ENCODE measurements at regions not wholly inside any gene's neighbourhood (a gene's known extent, or its start where the extent isn't known, plus 50 kb on each side); places are given as distances from the start of the nearest gene placed in this dataset.

DNA sequence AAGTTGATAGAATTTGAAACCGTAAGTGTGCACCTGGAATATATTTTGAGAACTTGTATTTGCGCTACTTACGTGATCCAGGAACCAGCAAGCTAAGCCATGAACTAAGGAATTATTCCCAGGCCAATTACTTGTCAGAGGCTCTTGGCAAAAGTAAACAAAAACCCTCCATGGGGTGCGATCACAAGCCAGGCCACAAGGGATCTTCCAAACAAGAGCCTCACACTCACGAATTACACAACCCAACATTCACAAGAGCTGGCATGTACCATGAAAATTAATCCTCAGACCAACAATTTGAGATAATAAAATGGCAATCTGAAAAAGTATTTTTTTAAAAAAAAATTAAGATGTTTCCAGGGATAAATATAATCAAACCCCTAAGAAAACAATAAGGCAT, 467.0 kb upstream of the AKR1E2 start:
- H3K4me3 Mint-ChIP-seq: no peak overlapping the region
- ATAC-seq (ENCODE audit: low read depth) (no peak), DNase-seq (no peak)
- Histone ChIP-seq H3K79me2 (ENCODE audit: control insufficient read depth, insufficient read depth, low read length) (no peaks in the 10 kb centered on the region), H2AFZ (ENCODE audit: insufficient read depth, low read depth, low read length, poor library complexity, severe bottlenecking) (no peak overlapping the region), H4K20me1 (ENCODE audit: control insufficient read depth, insufficient read depth, low read length, poor library complexity, severe bottlenecking) (no peaks in the 10 kb centered on the region), H3K27me3 (replicated peaks in 1 of 4; ENCODE audit: control extremely low read depth in 1 of 4, control insufficient read depth in 3 of 4, insufficient read depth in 4 of 4, low read length in 3 of 4) (peaks cover 0 to 4% (median 1%) of the 10 kb centered on the region in 4 experiments), H3K9me3 (ENCODE audit: control extremely low read depth in 1 of 3, control insufficient read depth in 2 of 3, insufficient read depth in 1 of 3, low read length in 2 of 3) (no peaks in the 10 kb centered on the region), H3K4me2 (replicated peaks; ENCODE audit: low read depth, low read length, poor library complexity, severe bottlenecking) (no peak overlapping the region), H3K27ac (ENCODE audit: low read length in 2 of 2) (no peak overlapping the region), H3K4me1 (ENCODE audit: control insufficient read depth in 2 of 2, insufficient read depth in 2 of 2, low read length in 2 of 2) (no peaks in the 10 kb centered on the region), H3K9ac (ENCODE audit: low read length) (no peak overlapping the region), H3K4me3 (ENCODE audit: control extremely low read depth in 1 of 5, extremely low read depth in 1 of 5, insufficient read depth in 1 of 5, low read depth in 2 of 5, low read length in 4 of 5) (no peak overlapping the region), H3K36me3 (replicated peaks in 1 of 2; ENCODE audit: control extremely low read depth in 1 of 2, control insufficient read depth in 1 of 2, extremely low read depth in 1 of 2, insufficient read depth in 2 of 2, low read length in 1 of 2) (no peaks in the 10 kb centered on the region)
- H3K27ac Mint-ChIP-seq: no peak overlapping the region
- POLR2A ChIA-PET: no interaction called here
- H3K4me1 Mint-ChIP-seq: no peaks in the 10 kb centered on the region
- peaks cover 15% of the 10 kb centered on the region for H3K27me3 Mint-ChIP-seq
- 92% methylated on average over 2 of the region's 5 CpGs for WGBS (ENCODE audit: insufficient coverage)
- H3K9me3 Mint-ChIP-seq (ENCODE audit: insufficient read depth): no peaks in the 10 kb centered on the region
- TF ChIP-seq CTCF (IDR thresholded peaks at IDR 0.05) (no peak), EZH2 (IDR thresholded peaks at IDR 0.05; ENCODE audit: borderline replicate concordance, insufficient read depth, low read depth, low read length, poor library complexity, severe bottlenecking) (no peak)
- intact Hi-C loops (cut with micrococcal nuclease): no loop called here
- CTCF ChIA-PET: no interaction called here

- H3K27ac ChIP-seq (ENCODE audit: low read length in 2 of 2): no peak overlapping the region
- intact Hi-C loops (cut with micrococcal nuclease): no loop called here
- no peaks in the 10 kb centered on the region for H4K20me1 ChIP-seq (ENCODE audit: control insufficient read depth, insufficient read depth, low read length, poor library complexity, severe bottlenecking)
- H3K79me2 ChIP-seq (ENCODE audit: control insufficient read depth, insufficient read depth, low read length): no peaks in the 10 kb centered on the region
- H3K36me3 ChIP-seq (replicated peaks in 1 of 2; ENCODE audit: control extremely low read depth in 1 of 2, control insufficient read depth in 1 of 2, extremely low read depth in 1 of 2, insufficient read depth in 2 of 2, low read length in 1 of 2): no peaks in the 10 kb centered on the region
- H3K9me3 Mint-ChIP-seq (ENCODE audit: insufficient read depth): no peaks in the 10 kb centered on the region
- peaks cover 23% of the 10 kb centered on the region for H3K27me3 Mint-ChIP-seq
- TF ChIP-seq EZH2 (IDR thresholded peaks at IDR 0.05; ENCODE audit: borderline replicate concordance, insufficient read depth, low read depth, low read length, poor library complexity, severe bottlenecking) (no peak), CTCF (IDR thresholded peaks at IDR 0.05) (no peak)
- no peak overlapping the region for H2AFZ ChIP-seq (ENCODE audit: insufficient read depth, low read depth, low read length, poor library complexity, severe bottlenecking)
- H3K4me2 ChIP-seq (replicated peaks; ENCODE audit: low read depth, low read length, poor library complexity, severe bottlenecking): no peak overlapping the region
- no peak overlapping the region for H3K9ac ChIP-seq (ENCODE audit: low read length)
- no peak overlapping the region for H3K4me3 Mint-ChIP-seq
- ChIA-PET POLR2A (interaction anchor here (0.7 kb wide), 1 partner anchor 572 kb away, joined by 6 read pairs; no protein-coding TSS in a partner anchor), CTCF (no interaction called here)
- ATAC-seq (ENCODE audit: low read depth) (no peak), DNase-seq (no peak)
- H3K4me1 ChIP-seq (ENCODE audit: control insufficient read depth in 2 of 2, insufficient read depth in 2 of 2, low read length in 2 of 2): no peaks in the 10 kb centered on the region
- H3K4me1 Mint-ChIP-seq: no peaks in the 10 kb centered on the region
- peaks cover 0 to 4% (median 1%) of the 10 kb centered on the region in 4 experiments for H3K27me3 ChIP-seq (replicated peaks in 1 of 4; ENCODE audit: control extremely low read depth in 1 of 4, control insufficient read depth in 3 of 4, insufficient read depth in 4 of 4, low read length in 3 of 4)
- H3K27ac Mint-ChIP-seq: no peak overlapping the region
- no peaks in the 10 kb centered on the region for H3K9me3 ChIP-seq (ENCODE audit: control extremely low read depth in 1 of 3, control insufficient read depth in 2 of 3, insufficient read depth in 1 of 3, low read length in 2 of 3)
- H3K4me3 ChIP-seq (ENCODE audit: control extremely low read depth in 1 of 5, extremely low read depth in 1 of 5, insufficient read depth in 1 of 5, low read depth in 2 of 5, low read length in 4 of 5): no peak overlapping the region
Measured at GRCh38 chr10:4357911-4358310, 468.1 kb upstream of the AKR1E2 start.

All from B cell (primary cell).